Naive thymus-derived CD4-positive, alpha-beta T cell (primary cell): ENCODE measurements at regions not wholly inside any gene's neighbourhood (a gene's known extent, or its start where the extent isn't known, plus 50 kb on each side); places are given as distances from the start of the nearest gene placed in this dataset.

Source experiments
- ATAC-seq: fragments of 150-1000 bp; cut with Tn5 transposase; 2 replicates; pipeline ENCODE4 v1.10.0; 2021; ENCODE audit warnings: mild to moderate bottlenecking, moderate library complexity
- CTCF ChIA-PET: fragments of 350-600 bp; sonication (Branson Sonifier 250); formaldehyde crosslinking; loops from one replicate; lab custom pipeline; 2021; ENCODE audit warnings: antibody characterized with exemption; lab: Charles Lee
- POLR2A ChIA-PET: fragments of 350-600 bp; sonication (Branson Sonifier 250); formaldehyde crosslinking; loops from one replicate; lab custom pipeline; 2021; ENCODE audit warnings: antibody characterized with exemption, inconsistent platforms; lab: Charles Lee
- DNase-seq, 9 donors: peaks; one replicate each; pipeline versions ENCODE4 v3.0.0 to v3.0.0-alpha.2; 2020 to 2022; ENCODE audit warnings: mixed read lengths in 1 of 9
- H3K27ac ChIP-seq: one replicate; pipeline ENCODE4 v1.7.0; 2013; ENCODE audit warnings: mild to moderate bottlenecking, low read depth, low read length, moderate library complexity
- H3K27me3 ChIP-seq, 2 donors: one replicate each; pipeline ENCODE4 v1.7.0; 2013; ENCODE audit warnings: low read length in 2 of 2, mild to moderate bottlenecking in 2 of 2, moderate library complexity in 2 of 2; ENCODE audit not compliant: control insufficient read depth in 2 of 2, insufficient read depth in 2 of 2
- H3K36me3 ChIP-seq, 3 experiments: 1 replicate in 2 of 3; 2 replicates in 1 of 3; pipeline ENCODE4 v1.7.0; 2013; ENCODE audit warnings: low read length in 3 of 3, mild to moderate bottlenecking in 3 of 3, moderate library complexity in 1 of 3; ENCODE audit not compliant: insufficient read depth in 3 of 3, control insufficient read depth in 2 of 3
- H3K4me1 ChIP-seq, 2 donors: one replicate each; pipeline ENCODE4 v1.7.0; 2013; ENCODE audit warnings: low read length in 2 of 2, mild to moderate bottlenecking in 2 of 2, moderate library complexity in 1 of 2; ENCODE audit not compliant: control insufficient read depth in 2 of 2, insufficient read depth in 2 of 2
- H3K4me3 ChIP-seq: 2 replicates; pipeline ENCODE4 v1.7.0; 2013; ENCODE audit warnings: mild to moderate bottlenecking, low read length
- H3K9me3 ChIP-seq, 3 experiments: 1 replicate in 2 of 3; 2 replicates in 1 of 3; pipeline ENCODE4 v1.7.0; 2013; ENCODE audit warnings: low read length in 3 of 3; ENCODE audit not compliant: control insufficient read depth in 2 of 3
- H3K27ac Mint-ChIP-seq, 9 donors: one replicate each; pipeline ENCODE4 v1.8.0; 2020 to 2022; ENCODE audit warnings: mixed read lengths in 9 of 9, mild to moderate bottlenecking in 8 of 9, moderate library complexity in 5 of 9, inconsistent platforms in 2 of 9
- H3K27me3 Mint-ChIP-seq, 5 donors: one replicate each; pipeline ENCODE4 v1.8.0; 2021 to 2022; ENCODE audit warnings: mixed read lengths in 5 of 5, mild to moderate bottlenecking in 1 of 5
- H3K36me3 Mint-ChIP-seq, 5 donors: one replicate each; pipeline ENCODE4 v1.8.0; 2020 to 2022; ENCODE audit warnings: mixed read lengths in 5 of 5, mild to moderate bottlenecking in 3 of 5, inconsistent platforms in 1 of 5
- H3K4me1 Mint-ChIP-seq, 7 donors: one replicate each; pipeline ENCODE4 v1.8.0; 2020 to 2022; ENCODE audit warnings: mixed read lengths in 7 of 7, mild to moderate bottlenecking in 3 of 7, inconsistent platforms in 1 of 7
- H3K4me3 Mint-ChIP-seq, 10 donors: one replicate each; pipeline ENCODE4 v1.8.0; 2020 to 2022; ENCODE audit warnings: mild to moderate bottlenecking in 10 of 10, mixed read lengths in 10 of 10, moderate library complexity in 6 of 10, inconsistent platforms in 2 of 10
- H3K9me3 Mint-ChIP-seq, 11 donors: one replicate each; pipeline ENCODE4 v1.8.0; 2020 to 2022; ENCODE audit warnings: mixed read lengths in 11 of 11, mild to moderate bottlenecking in 4 of 11, inconsistent platforms in 1 of 11, moderate library complexity in 1 of 11
- intact Hi-C, 2 donors: fragments of 100-400 bp; cut with micrococcal nuclease; formaldehyde crosslinking; loops; one replicate each; pipeline ENCODE4 v1.15.1; 2023

GRCh38 chr6:19083801-19084200 lies 696.7 kb downstream of the RNF144B start:
- DNase-seq (no peak), ATAC-seq (no peak)
- Mint-ChIP-seq H3K9me3 (peaks cover 0 to 24% (median 2%) of the 10 kb centered on the region in 11 donors), H3K27me3 (peaks cover 0 to 4% (median 0%) of the 10 kb centered on the region in 5 donors), H3K27ac (no peak overlapping the region), H3K4me3 (no peak overlapping the region), H3K36me3 (no peaks in the 10 kb centered on the region), H3K4me1 (no peaks in the 10 kb centered on the region)
- ChIA-PET CTCF (no interaction called here), POLR2A (no interaction called here)
- peaks cover 0 to 4% (median 0%) of the 10 kb centered on the region in 3 experiments for H3K9me3 ChIP-seq
- H3K4me3 ChIP-seq = no peak overlapping the region
- H3K36me3 ChIP-seq = no peaks in the 10 kb centered on the region
- H3K27ac ChIP-seq = no peak overlapping the region
- no peaks in the 10 kb centered on the region for H3K4me1 ChIP-seq
- intact Hi-C loops = no loop called here
- H3K27me3 ChIP-seq = no peaks in the 10 kb centered on the region

GRCh38 chr6:19086480-19086879 lies 699.3 kb downstream of the RNF144B start:
- ATAC-seq (no peak), DNase-seq (no peak)
- Histone ChIP-seq H3K4me1 (no peaks in the 10 kb centered on the region), H3K27me3 (no peaks in the 10 kb centered on the region), H3K9me3 (peaks cover 0 to 4% (median 0%) of the 10 kb centered on the region in 3 experiments), H3K27ac (no peak overlapping the region), H3K36me3 (no peaks in the 10 kb centered on the region), H3K4me3 (no peak overlapping the region)
- H3K4me1 Mint-ChIP-seq = no peaks in the 10 kb centered on the region
- no peak overlapping the region for H3K4me3 Mint-ChIP-seq
- intact Hi-C loops = no loop called here
- H3K27ac Mint-ChIP-seq = no peak overlapping the region
- H3K9me3 Mint-ChIP-seq = peaks cover 0 to 15% (median 0%) of the 10 kb centered on the region in 11 donors
- H3K27me3 Mint-ChIP-seq = peaks cover 0 to 4% (median 0%) of the 10 kb centered on the region in 5 donors
- no peaks in the 10 kb centered on the region for H3K36me3 Mint-ChIP-seq
- ChIA-PET CTCF (no interaction called here), POLR2A (no interaction called here)

GRCh38 chr6:19087296-19087695 lies 700.1 kb downstream of the RNF144B start:
- Histone ChIP-seq H3K9me3 (peaks cover 0 to 4% (median 0%) of the 10 kb centered on the region in 3 experiments), H3K27ac (no peak overlapping the region), H3K4me1 (no peaks in the 10 kb centered on the region), H3K36me3 (no peaks in the 10 kb centered on the region), H3K27me3 (no peaks in the 10 kb centered on the region), H3K4me3 (no peak overlapping the region)
- no peak overlapping the region for H3K27ac Mint-ChIP-seq
- H3K4me1 Mint-ChIP-seq = no peaks in the 10 kb centered on the region
- ATAC-seq (no peak), DNase-seq (no peak)
- ChIA-PET CTCF (no interaction called here), POLR2A (no interaction called here)
- peaks cover 0 to 4% (median 0%) of the 10 kb centered on the region in 5 donors for H3K27me3 Mint-ChIP-seq
- H3K9me3 Mint-ChIP-seq = peaks cover 0 to 12% (median 1%) of the 10 kb centered on the region in 11 donors
- H3K36me3 Mint-ChIP-seq = no peaks in the 10 kb centered on the region
- H3K4me3 Mint-ChIP-seq = no peak overlapping the region
- intact Hi-C loops = no loop called here

DNA sequence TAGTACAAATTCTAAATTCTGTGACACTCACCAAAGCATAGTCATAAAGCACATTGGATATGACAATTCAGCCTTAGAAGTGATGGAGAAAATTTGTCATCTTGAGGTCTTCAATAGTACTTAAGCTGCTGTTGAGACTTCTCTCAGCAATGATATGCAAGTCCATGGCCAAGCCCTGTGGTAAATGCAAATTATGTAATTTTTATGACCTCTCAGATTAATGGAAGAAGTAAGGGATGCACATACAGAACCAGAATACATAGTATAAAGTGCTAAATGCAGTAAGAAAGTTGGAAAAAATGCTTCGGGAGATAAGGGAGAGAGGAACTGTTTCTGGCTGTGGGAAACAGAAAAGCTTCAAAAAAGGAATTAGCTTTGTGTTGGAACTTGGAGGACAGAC lies 700.7 kb downstream of the RNF144B start:
- H3K4me1 Mint-ChIP-seq = no peaks in the 10 kb centered on the region
- H3K9me3 Mint-ChIP-seq = peaks cover 0 to 10% (median 0%) of the 10 kb centered on the region in 11 donors
- H3K9me3 ChIP-seq = peaks cover 0 to 4% (median 0%) of the 10 kb centered on the region in 3 experiments
- no peak overlapping the region for H3K4me3 ChIP-seq
- H3K27me3 ChIP-seq = no peaks in the 10 kb centered on the region
- POLR2A ChIA-PET = no interaction called here
- H3K36me3 ChIP-seq = no peaks in the 10 kb centered on the region
- no peak overlapping the region for H3K4me3 Mint-ChIP-seq
- no peak overlapping the region for H3K27ac Mint-ChIP-seq
- CTCF ChIA-PET = no interaction called here
- ATAC-seq (no peak), DNase-seq (no peak)
- no peaks in the 10 kb centered on the region for H3K4me1 ChIP-seq
- H3K36me3 Mint-ChIP-seq = no peaks in the 10 kb centered on the region
- H3K27ac ChIP-seq = no peak overlapping the region
- H3K27me3 Mint-ChIP-seq = peaks cover 0 to 4% (median 0%) of the 10 kb centered on the region in 5 donors
- intact Hi-C loops = no loop called here

DNA sequence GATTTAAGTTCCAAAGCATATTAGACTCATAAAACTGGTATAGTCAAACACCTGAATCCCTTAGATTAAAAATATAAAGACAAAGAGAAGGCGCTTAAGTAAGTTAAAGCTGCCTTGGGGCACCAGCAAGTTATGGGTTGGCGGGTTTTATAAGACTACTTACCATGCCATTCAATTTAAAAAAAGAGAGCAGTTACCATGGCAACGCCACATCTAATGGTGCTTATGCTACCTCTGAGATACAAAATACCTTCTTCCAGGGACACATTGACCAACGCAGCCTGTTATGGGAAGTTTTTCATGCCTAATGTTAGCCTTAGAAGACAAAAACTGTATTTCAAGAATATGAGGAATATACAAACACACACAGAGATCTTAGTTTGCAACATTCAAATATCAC lies 713.6 kb downstream of the RNF144B start:
- DNase-seq = no peak
- H3K27me3 Mint-ChIP-seq = no peaks in the 10 kb centered on the region
- ChIA-PET POLR2A (no interaction called here), CTCF (interaction anchor here (0.8 kb wide), 1 partner anchor 303 kb away, joined by 4 read pairs; no protein-coding TSS in a partner anchor)
- no peaks in the 10 kb centered on the region for H3K36me3 Mint-ChIP-seq
- H3K4me1 Mint-ChIP-seq = no peaks in the 10 kb centered on the region
- Histone ChIP-seq H3K36me3 (no peaks in the 10 kb centered on the region), H3K4me3 (no peak overlapping the region), H3K27me3 (no peaks in the 10 kb centered on the region), H3K9me3 (no peaks in the 10 kb centered on the region), H3K4me1 (no peaks in the 10 kb centered on the region), H3K27ac (no peak overlapping the region)
- no peak overlapping the region for H3K27ac Mint-ChIP-seq
- H3K4me3 Mint-ChIP-seq = no peak overlapping the region
- ATAC-seq = no peak
- peaks cover 3 to 20% (median 8%) of the 10 kb centered on the region in 11 donors for H3K9me3 Mint-ChIP-seq
- intact Hi-C loops = no loop called here

DNA sequence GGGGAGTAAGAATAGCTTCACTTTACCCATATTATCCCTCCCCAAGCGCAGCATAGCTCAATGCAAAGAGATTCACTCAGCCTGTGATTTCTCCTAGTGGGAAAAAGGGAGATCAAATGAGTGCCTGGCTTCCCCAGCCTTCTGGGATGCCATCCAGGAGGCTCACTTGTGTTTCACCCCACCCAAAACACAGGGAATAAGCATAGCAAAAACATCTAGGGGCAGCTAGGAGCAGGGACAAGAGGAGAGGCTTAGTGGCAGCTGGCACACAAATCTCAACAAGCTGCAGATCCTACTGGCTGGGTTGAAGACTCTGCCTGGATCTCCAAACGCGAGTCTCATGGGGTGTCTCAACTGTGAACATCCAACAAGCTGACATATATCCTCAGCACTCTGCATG lies 715.8 kb downstream of the RNF144B start:
- Mint-ChIP-seq H3K4me1 (no peaks in the 10 kb centered on the region), H3K27me3 (no peaks in the 10 kb centered on the region), H3K4me3 (no peak overlapping the region), H3K36me3 (no peaks in the 10 kb centered on the region), H3K9me3 (peaks cover 3 to 32% (median 11%) of the 10 kb centered on the region in 11 donors), H3K27ac (no peak overlapping the region)
- H3K27ac ChIP-seq = no peak overlapping the region
- POLR2A ChIA-PET = no interaction called here
- H3K4me1 ChIP-seq = no peaks in the 10 kb centered on the region
- DNase-seq = no peak
- CTCF ChIA-PET = no interaction called here
- intact Hi-C loops = no loop called here
- no peak overlapping the region for H3K4me3 ChIP-seq
- no peaks in the 10 kb centered on the region for H3K36me3 ChIP-seq
- H3K9me3 ChIP-seq = no peaks in the 10 kb centered on the region
- no peak for ATAC-seq
- no peaks in the 10 kb centered on the region for H3K27me3 ChIP-seq

DNA sequence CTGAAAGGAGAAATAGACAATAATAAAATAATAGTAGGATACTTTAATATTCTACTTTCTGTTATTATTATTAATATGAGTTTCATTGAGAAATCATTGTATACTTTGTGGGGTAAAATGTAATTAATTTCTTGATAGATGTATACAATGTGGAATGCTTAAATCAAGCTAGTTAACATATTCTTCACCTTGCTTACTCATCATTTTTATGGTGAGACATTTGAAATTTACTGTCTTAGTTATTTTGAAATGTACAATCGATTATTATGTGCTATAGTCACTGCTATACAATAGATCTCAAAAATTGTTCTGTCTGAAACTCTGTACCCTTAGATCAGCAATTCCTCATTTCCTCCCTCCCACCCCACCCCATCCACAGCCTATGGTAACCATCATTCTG lies 720.3 kb downstream of the RNF144B start:
- H3K4me1 ChIP-seq = no peaks in the 10 kb centered on the region
- no peak for ATAC-seq
- H3K9me3 Mint-ChIP-seq = peaks cover 9 to 47% (median 15%) of the 10 kb centered on the region in 11 donors

More for the DNA sequence above, 720.3 kb downstream of the RNF144B start:
- Mint-ChIP-seq H3K27ac (no peak overlapping the region), H3K4me1 (no peaks in the 10 kb centered on the region), H3K36me3 (no peaks in the 10 kb centered on the region), H3K27me3 (no peaks in the 10 kb centered on the region), H3K4me3 (no peak overlapping the region)
- intact Hi-C loops = no loop called here
- ChIA-PET POLR2A (no interaction called here), CTCF (no interaction called here)
- no peak overlapping the region for H3K27ac ChIP-seq
- no peaks in the 10 kb centered on the region for H3K9me3 ChIP-seq
- H3K27me3 ChIP-seq = no peaks in the 10 kb centered on the region
- H3K36me3 ChIP-seq = no peaks in the 10 kb centered on the region
- H3K4me3 ChIP-seq = no peak overlapping the region
- DNase-seq = no peak
